ENCODE measurements at regions not wholly inside any gene's neighbourhood (a gene's known extent, or its start where the extent isn't known, plus 50 kb on each side); places are given as distances from the start of the nearest gene placed in this dataset.

DNA sequence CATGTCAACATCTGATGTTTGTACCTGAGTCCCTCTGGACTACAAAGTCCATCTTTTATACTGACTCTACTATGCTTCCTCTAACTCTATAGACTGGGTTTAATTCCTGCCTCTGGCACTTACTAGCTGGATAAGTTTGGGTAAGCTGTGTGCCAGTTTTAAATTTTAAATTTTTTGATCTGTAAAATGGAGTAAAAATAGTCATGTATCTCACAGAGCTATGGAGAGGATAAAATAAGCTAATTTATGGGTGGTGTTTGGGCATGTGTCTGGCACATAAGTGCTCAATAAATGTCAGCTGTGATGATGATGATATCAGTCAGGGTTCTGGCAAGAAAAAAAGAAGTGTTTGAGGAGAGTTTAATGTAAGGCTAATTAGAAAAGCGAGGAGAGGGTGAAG, 139.2 kb upstream of the C1orf21 start:
- H3K4me3 ChIP-seq (ENCODE audit: low read depth, low read length): no peak overlapping the region
- ChIA-PET CTCF (interaction anchor here (1.2 to 2.1 kb wide), 5 partner anchors 10 to 444 kb away, joined by 3 to 9 read pairs (median 4); no protein-coding TSS in a partner anchor), POLR2A (no interaction called here)
- TF ChIP-seq CTCF (IDR thresholded peaks at IDR 0.05; ENCODE audit: insufficient read depth, low read length, missing control alignments): no peak
- no peak for DNase-seq (ENCODE audit: low read depth, low spot score)

DNA sequence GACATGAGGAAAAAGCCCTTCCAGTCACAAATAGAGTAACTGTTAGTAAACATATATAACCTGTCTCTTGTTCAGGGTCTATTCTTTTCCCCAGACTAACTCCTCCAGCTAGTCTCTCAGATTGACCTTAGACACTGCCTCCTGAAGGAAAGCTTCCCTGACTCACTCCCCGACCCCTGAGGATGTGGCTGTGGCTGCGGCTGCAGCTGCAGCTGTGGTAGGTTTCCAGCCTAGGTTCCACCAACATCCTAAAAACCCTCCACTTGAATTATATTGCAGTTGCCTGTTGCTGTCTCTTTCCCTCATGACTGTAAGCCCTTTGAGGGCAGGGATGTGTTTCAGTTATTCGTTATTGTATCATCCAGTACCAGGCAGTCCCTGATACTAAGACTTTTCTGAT, 132.9 kb upstream of the C1orf21 start:
- ChIA-PET CTCF (interaction anchor here (1.5 kb wide), 1 partner anchor 11 kb away, joined by 7 read pairs; no protein-coding TSS in a partner anchor), POLR2A (no interaction called here)
- no peak for TF ChIP-seq CTCF (IDR thresholded peaks at IDR 0.05; ENCODE audit: insufficient read depth, low read length, missing control alignments)
- no peak for DNase-seq (ENCODE audit: low read depth, low spot score)
- H3K4me3 ChIP-seq (ENCODE audit: low read depth, low read length): no peak overlapping the region

DNA sequence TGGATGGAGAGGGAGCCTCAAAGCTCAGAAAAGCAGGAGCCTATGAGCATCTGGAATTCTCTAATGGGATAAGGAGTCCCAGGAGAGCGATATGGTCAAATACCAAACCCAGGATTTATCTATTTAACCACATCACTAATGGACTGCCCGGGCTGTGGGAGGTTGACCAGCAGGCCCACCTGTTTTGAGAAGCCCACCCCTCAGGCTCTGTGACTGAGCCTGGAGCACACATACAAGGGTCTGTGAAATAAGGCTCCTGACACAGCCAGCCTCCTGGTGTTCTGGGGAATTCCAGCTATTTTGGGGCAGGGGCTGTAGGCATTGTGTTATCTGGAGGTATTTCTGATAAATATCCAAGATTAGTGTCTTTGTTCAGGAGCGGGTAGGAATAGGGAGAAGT, 132.0 kb upstream of the C1orf21 start:
- no peak for TF ChIP-seq CTCF (IDR thresholded peaks at IDR 0.05; ENCODE audit: insufficient read depth, low read length, missing control alignments)
- DNase-seq (ENCODE audit: low read depth, low spot score): no peak
- CTCF ChIA-PET: interaction anchor here (0.9 to 2.9 kb wide), 3 partner anchors 12 to 67 kb away, joined by 3 to 9 read pairs (median 3); no protein-coding TSS in a partner anchor
- no peak overlapping the region for H3K4me3 ChIP-seq (ENCODE audit: low read depth, low read length)
- POLR2A ChIA-PET: no interaction called here

- ChIA-PET POLR2A (no interaction called here), CTCF (interaction anchor here (0.9 to 2.9 kb wide), 3 partner anchors 13 to 68 kb away, joined by 3 to 9 read pairs (median 3); no protein-coding TSS in a partner anchor)
- no peak for TF ChIP-seq CTCF (IDR thresholded peaks at IDR 0.05; ENCODE audit: insufficient read depth, low read length, missing control alignments)
- no peak for DNase-seq (ENCODE audit: low read depth, low spot score)
- no peak overlapping the region for H3K4me3 ChIP-seq (ENCODE audit: low read depth, low read length)
These were observed 131.3 kb upstream of the C1orf21 start for GRCh38 chr1:184255560-184255959.

DNA sequence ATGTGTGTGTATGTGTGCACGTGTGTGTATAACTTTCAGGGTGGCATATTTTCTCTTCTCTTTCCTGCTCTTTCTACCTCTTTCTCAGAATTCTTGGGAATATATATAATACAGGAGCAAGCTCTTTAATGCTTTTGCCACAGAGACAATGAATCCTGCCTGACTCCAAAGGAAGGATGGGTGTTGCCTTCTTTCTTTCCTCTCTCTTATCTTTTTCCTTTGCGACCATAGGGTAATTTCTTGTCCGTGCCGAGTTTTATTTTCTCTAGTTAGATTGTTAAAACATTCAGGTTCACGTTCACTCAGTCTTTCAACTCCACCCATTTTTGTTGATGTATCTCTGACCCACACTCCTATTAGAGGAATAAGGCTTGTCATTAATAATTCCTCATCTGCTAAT, 129.0 kb upstream of the C1orf21 start:
- ChIA-PET CTCF (no interaction called here), POLR2A (no interaction called here)
- no peak overlapping the region for H3K4me3 ChIP-seq (ENCODE audit: low read depth, low read length)
- no peak for TF ChIP-seq CTCF (IDR thresholded peaks at IDR 0.05; ENCODE audit: insufficient read depth, low read length, missing control alignments)
- DNase-seq (ENCODE audit: low read depth, low spot score): no peak

GRCh38 chr1:184258525-184258924, 128.3 kb upstream of the C1orf21 start:
- CTCF ChIA-PET: no interaction called here
- DNase-seq (ENCODE audit: low read depth, low spot score): no peak
- TF ChIP-seq CTCF (IDR thresholded peaks at IDR 0.05; ENCODE audit: insufficient read depth, low read length, missing control alignments): no peak
- no peak overlapping the region for H3K4me3 ChIP-seq (ENCODE audit: low read depth, low read length)
- POLR2A ChIA-PET: no interaction called here
